OCI-LY7 (cell line): ENCODE measurements at regions not wholly inside any gene's neighbourhood (a gene's known extent, or its start where the extent isn't known, plus 50 kb on each side); places are given as distances from the start of the nearest gene placed in this dataset.

ENCODE experiments used
- BruUV-seq: library from RNA; stranded (reverse); fragments of 400-500 nt; replicated peaks from 2 replicates; lab custom pipeline; 2021; lab: Mats Ljungman, UMichigan
- CTCF ChIA-PET: fragments of 300-600 bp; sonication (Branson Sonifier 250); formaldehyde crosslinking; loops from one replicate; lab custom pipeline; 2022; ENCODE audit warnings: antibody characterized with exemption; ENCODE audit not compliant: unreplicated experiment; lab: Charles Lee
- POLR2A ChIA-PET: fragments of 300-600 bp; sonication (Branson Sonifier 250); formaldehyde crosslinking; loops from one replicate; lab custom pipeline; 2022; ENCODE audit warnings: antibody characterized with exemption; lab: Charles Lee
- DNase-seq: peaks from one replicate; pipeline ENCODE4 v3.0.0-alpha.2; 2015; ENCODE audit warnings: low spot score
- H2AFZ ChIP-seq: fragments of 200-600 bp; sonication (generic), shearing (Covaris generic); 2 replicates; pipeline ENCODE4 v1.6.1; 2014; ENCODE audit warnings: mild to moderate bottlenecking, antibody characterized with exemption, low read length, moderate library complexity
- H3K27ac ChIP-seq: fragments of 200-600 bp; sonication (generic); 2 replicates; pipeline ENCODE4 v1.5.1; 2014; ENCODE audit warnings: mixed run types, low read depth, mild to moderate bottlenecking, moderate library complexity, low read length, inconsistent platforms; ENCODE audit not compliant: poor library complexity, severe bottlenecking
- H3K36me3 ChIP-seq: fragments of 200-600 bp; sonication (generic); 2 replicates; pipeline ENCODE4 v1.6.1; 2014; ENCODE audit warnings: mild to moderate bottlenecking, antibody characterized with exemption, low read length, moderate library complexity, mixed read lengths; ENCODE audit not compliant: insufficient read depth
- H3K4me1 ChIP-seq: fragments of 200-600 bp; sonication (generic); 2 replicates; pipeline ENCODE4 v1.5.1; 2014; ENCODE audit warnings: mild to moderate bottlenecking, low read length; ENCODE audit not compliant: insufficient read depth, poor library complexity, severe bottlenecking
- H3K4me2 ChIP-seq: fragments of 200-600 bp; sonication (generic); 2 replicates; pipeline ENCODE4 v1.6.1; 2014; ENCODE audit warnings: mild to moderate bottlenecking, low read length
- H3K4me3 ChIP-seq: fragments of 200-600 bp; sonication (generic); 2 replicates; pipeline ENCODE4 v1.5.1; 2014; ENCODE audit warnings: mild to moderate bottlenecking, low read depth, low read length; ENCODE audit not compliant: poor library complexity, severe bottlenecking
- H3K79me2 ChIP-seq: fragments of 200-600 bp; sonication (generic); 2 replicates; pipeline ENCODE4 v1.6.1; 2016; ENCODE audit warnings: low read depth, mild to moderate bottlenecking, low read length, moderate library complexity, mixed read lengths; ENCODE audit not compliant: insufficient read depth
- H3K9me2 ChIP-seq: fragments of 200-600 bp; sonication (generic); 2 replicates; pipeline ENCODE4 v1.6.1; 2016; ENCODE audit warnings: mild to moderate bottlenecking, low read length, mixed read lengths; ENCODE audit not compliant: insufficient read depth
- H3K9me3 ChIP-seq: fragments of 200-600 bp; sonication (generic); 2 replicates; pipeline ENCODE4 v1.6.1; 2014; ENCODE audit warnings: mild to moderate bottlenecking, mixed run types, low read length, mixed read lengths
- H4K20me1 ChIP-seq: fragments of 200-600 bp; sonication (generic); 2 replicates; pipeline ENCODE4 v1.6.1; 2014; ENCODE audit warnings: mild to moderate bottlenecking, antibody characterized with exemption, low read length, moderate library complexity, mixed read lengths; ENCODE audit not compliant: insufficient read depth
- EZH2phosphoT487 ChIP-seq: fragments of 200-600 bp; sonication (generic); IDR thresholded peaks from 2 replicates; pipeline ENCODE4 v1.6.1; 2018; ENCODE audit warnings: low read depth, borderline replicate concordance, mild to moderate bottlenecking, mixed run types, antibody characterized with exemption, low read length, moderate library complexity, mixed read lengths
- intact Hi-C: fragments of 100-400 bp; cut with micrococcal nuclease; formaldehyde crosslinking; loops from one replicate; pipeline ENCODE4 v1.10.0; 2022; ENCODE audit not compliant: unreplicated experiment
- TF ChIP-seq, protein P1 (sequence below): fragments of 200-600 bp; sonication (generic); conservative IDR thresholded peaks from 2 replicates; pipeline ENCODE4 v1.5.1; 2014; ENCODE audit warnings: mild to moderate bottlenecking, antibody characterized with exemption, low read length, moderate library complexity, mixed read lengths

DNA sequence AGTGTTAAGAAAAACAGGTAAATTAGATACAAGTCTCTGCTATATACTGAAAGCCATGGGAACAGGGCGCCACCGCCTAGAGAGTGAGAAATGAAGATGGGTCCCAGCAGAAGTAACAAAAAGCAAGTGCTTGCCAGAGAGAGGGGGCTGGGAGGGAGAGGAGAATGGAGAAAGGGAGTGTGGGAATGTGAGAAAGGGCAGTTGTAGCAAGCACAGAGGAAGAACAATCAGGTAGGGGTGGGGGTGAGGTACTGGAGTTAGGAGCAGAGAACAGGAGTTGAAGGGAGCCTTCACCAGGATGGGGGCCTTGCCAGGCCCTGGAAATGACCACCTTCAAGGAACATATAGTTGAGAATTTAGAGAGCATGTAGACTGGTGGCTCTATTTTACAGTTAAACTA is 66.8 kb downstream of the TCF20 start:
- peaks cover 75% of the 10 kb centered on the region for H3K36me3 ChIP-seq
- H3K9me3 ChIP-seq = peaks cover 7% of the 10 kb centered on the region; the same call in 1 of the 2 replicates
- H3K79me2 ChIP-seq = peaks cover 98% of the 10 kb centered on the region
- no peak overlapping the region for H3K4me3 ChIP-seq
- H3K4me2 ChIP-seq = no peak overlapping the region
- no peaks in the 10 kb centered on the region for H3K9me2 ChIP-seq
- BruUV-seq = no TSS peak
- no peak for DNase-seq
- ChIA-PET CTCF (no interaction called here), POLR2A (no interaction called here)
- peaks cover 3% of the 10 kb centered on the region; the same call in 1 of the 2 replicates for H4K20me1 ChIP-seq
- intact Hi-C loops = no loop called here
- H2AFZ ChIP-seq = no peak overlapping the region
- peaks cover 7% of the 10 kb centered on the region for H3K4me1 ChIP-seq
- no peak overlapping the region for H3K27ac ChIP-seq
- TF ChIP-seq, protein P1, sequence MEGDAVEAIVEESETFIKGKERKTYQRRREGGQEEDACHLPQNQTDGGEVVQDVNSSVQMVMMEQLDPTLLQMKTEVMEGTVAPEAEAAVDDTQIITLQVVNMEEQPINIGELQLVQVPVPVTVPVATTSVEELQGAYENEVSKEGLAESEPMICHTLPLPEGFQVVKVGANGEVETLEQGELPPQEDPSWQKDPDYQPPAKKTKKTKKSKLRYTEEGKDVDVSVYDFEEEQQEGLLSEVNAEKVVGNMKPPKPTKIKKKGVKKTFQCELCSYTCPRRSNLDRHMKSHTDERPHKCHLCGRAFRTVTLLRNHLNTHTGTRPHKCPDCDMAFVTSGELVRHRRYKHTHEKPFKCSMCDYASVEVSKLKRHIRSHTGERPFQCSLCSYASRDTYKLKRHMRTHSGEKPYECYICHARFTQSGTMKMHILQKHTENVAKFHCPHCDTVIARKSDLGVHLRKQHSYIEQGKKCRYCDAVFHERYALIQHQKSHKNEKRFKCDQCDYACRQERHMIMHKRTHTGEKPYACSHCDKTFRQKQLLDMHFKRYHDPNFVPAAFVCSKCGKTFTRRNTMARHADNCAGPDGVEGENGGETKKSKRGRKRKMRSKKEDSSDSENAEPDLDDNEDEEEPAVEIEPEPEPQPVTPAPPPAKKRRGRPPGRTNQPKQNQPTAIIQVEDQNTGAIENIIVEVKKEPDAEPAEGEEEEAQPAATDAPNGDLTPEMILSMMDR = no peak
- TF ChIP-seq EZH2phosphoT487 = no peak

- no peaks in the 10 kb centered on the region for H3K9me2 ChIP-seq
- H3K4me1 ChIP-seq = no peaks in the 10 kb centered on the region
- H3K36me3 ChIP-seq = peaks cover 67% of the 10 kb centered on the region
- POLR2A ChIA-PET = interaction anchor here (0.5 kb wide), 1 partner anchor 292 kb away, joined by 3 read pairs; no protein-coding TSS in a partner anchor
- H3K9me3 ChIP-seq = peaks cover 7% of the 10 kb centered on the region; the same call in 1 of the 2 replicates
- BruUV-seq = no TSS peak
- H3K79me2 ChIP-seq = peaks cover 98% of the 10 kb centered on the region
- H3K4me2 ChIP-seq = no peak overlapping the region
- H2AFZ ChIP-seq = no peak overlapping the region
- H3K4me3 ChIP-seq = no peak overlapping the region
- no peak for DNase-seq
- TF ChIP-seq, protein P1 = no peak
- TF ChIP-seq EZH2phosphoT487 = no peak
- H4K20me1 ChIP-seq = no peaks in the 10 kb centered on the region
- H3K27ac ChIP-seq = no peak overlapping the region
- intact Hi-C loops = no loop called here
- CTCF ChIA-PET = no interaction called here
These were observed 67.8 kb downstream of the TCF20 start for GRCh38 chr22:42202669-42203068.

DNA sequence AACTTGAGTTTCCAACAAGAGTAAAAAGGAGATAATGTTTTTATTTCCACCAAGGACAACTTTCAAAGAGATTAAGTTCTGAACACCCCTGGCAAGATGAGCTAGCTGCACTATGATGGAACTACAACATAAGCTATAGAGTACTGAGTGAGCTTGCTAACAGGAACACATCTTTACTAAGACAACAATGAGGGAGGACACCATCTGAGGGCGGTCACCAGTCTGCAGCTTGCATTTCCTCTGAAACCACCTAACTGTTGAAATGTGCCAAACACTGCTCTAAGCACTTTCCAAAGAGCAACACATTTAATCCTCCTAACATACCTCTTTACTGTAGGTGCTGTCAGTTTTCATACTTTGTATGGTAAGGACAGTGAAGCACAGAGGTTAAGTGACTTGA is 68.4 kb downstream of the TCF20 start:
- Histone ChIP-seq H3K4me1 (no peaks in the 10 kb centered on the region), H3K9me3 (peaks cover 7% of the 10 kb centered on the region; the same call in 1 of the 2 replicates), H2AFZ (no peak overlapping the region), H3K4me2 (no peak overlapping the region), H3K36me3 (peaks cover 63% of the 10 kb centered on the region), H3K9me2 (no peaks in the 10 kb centered on the region), H3K79me2 (peaks cover 96% of the 10 kb centered on the region), H3K4me3 (no peak overlapping the region), H3K27ac (no peak overlapping the region), H4K20me1 (no peaks in the 10 kb centered on the region)
- no TSS peak for BruUV-seq
- no peak for DNase-seq
- intact Hi-C loops = no loop called here
- ChIA-PET CTCF (no interaction called here), POLR2A (interaction anchor here (0.5 to 0.6 kb wide), 2 partner anchors 35 to 293 kb away, joined by 3 read pairs; no protein-coding TSS in a partner anchor)
- TF ChIP-seq, protein P1 = no peak
- no peak for TF ChIP-seq EZH2phosphoT487
